GM10266 (cell line): ENCODE measurements at regions not wholly inside any gene's neighbourhood (a gene's known extent, or its start where the extent isn't known, plus 50 kb on each side); places are given as distances from the start of the nearest gene placed in this dataset.
"Not testable (repeated sequence)": the region's sequence is repeated elsewhere in the genome, so short reads cannot be mapped to it uniquely, and the experiment has no call there.

ENCODE experiments used
- DNase-seq: peaks from one replicate; pipeline ENCODE4 v3.0.0; 2012; ENCODE audit errors: extremely low spot score
- CTCF ChIP-seq: IDR thresholded peaks from 2 replicates; pipeline ENCODE4 v1.5.1; 2012; ENCODE audit warnings: mild to moderate bottlenecking, low read depth; ENCODE audit not compliant: control insufficient read depth, insufficient read depth; ENCODE audit errors: missing control alignments

DNA sequence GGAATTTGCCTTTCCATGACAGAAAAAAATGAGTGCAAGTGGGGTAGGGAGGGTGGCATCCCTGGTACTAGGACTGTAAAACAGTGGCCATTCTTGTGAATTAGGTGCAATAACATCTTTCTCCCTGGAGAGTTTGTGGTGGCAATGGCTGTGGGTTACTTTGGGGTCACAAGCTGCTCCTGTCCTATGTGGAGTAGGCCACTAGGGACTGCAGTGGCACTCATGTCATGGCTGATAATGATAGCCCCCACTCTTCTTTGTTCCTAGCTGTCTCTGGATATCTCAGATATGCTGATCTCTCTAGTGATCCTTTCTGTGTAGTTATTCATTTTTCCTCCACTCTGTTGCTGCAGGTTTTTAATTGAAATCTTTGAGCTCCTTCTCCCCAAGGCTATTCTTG lies 270.5 kb upstream of the CHORDC1 start:
- no peak for DNase-seq
- TF ChIP-seq CTCF, result no peak

DNA sequence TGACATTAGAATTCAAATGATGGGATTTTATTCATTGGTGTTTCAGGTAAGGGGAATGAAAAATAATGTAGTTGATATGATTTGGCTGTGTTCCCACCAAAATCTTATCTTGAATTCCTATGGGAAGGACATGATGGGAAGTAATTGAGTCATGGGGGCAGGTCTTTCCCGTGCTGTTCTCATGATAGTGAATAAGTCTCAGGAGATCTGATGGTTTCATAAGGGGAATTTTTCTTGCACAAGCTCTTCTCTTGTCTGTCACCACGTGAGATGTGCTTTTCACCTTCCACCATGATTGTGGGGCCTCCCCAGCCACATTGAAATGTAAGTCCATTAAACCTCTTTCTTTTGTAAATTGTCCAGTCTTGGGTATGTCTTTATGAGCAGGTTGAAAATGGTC lies 268.6 kb upstream of the CHORDC1 start:
- no peak for TF ChIP-seq CTCF
- no peak for DNase-seq

GRCh38 chr11:90476442-90477007 lies 253.7 kb upstream of the CHORDC1 start:
- TF ChIP-seq CTCF, result peak; percentile 52
- DNase-seq, result peak; percentile 6

- DNase-seq, result no peak
- no peak for TF ChIP-seq CTCF
These were observed 246.1 kb upstream of the CHORDC1 start for GRCh38 chr11:90468923-90469322.

- no peak for DNase-seq
- TF ChIP-seq CTCF, result no peak
These were observed 242.7 kb upstream of the CHORDC1 start for GRCh38 chr11:90465553-90465952.

DNA sequence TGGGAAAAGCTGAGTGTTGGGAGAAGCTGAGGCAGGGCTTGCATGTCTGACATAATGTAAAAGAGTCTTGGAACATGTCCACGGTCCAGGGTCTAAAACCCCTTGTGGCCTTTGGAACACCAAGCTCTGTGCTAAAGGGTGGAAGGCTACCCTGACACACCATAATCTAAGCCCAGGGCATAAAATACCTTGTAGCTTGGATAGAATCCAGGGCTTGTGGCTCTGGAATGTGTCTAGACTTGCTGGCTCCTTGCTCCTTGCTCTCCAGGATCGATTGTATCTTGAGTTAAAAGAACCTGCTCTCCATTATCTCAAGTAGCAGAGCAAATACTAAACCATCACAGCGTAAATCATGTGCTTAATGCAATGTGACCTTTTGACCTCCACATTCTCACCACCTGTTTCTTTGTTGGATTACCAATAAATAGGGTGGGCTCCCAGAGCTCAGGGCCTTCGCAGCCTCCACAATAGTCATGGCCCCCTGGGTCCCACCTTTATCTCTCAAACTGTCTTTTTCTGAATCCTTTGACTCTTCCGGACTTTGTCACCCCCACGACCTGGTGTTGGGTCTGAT lies 232.6 kb upstream of the CHORDC1 start:
- not testable (repeated sequence) for DNase-seq

DNA sequence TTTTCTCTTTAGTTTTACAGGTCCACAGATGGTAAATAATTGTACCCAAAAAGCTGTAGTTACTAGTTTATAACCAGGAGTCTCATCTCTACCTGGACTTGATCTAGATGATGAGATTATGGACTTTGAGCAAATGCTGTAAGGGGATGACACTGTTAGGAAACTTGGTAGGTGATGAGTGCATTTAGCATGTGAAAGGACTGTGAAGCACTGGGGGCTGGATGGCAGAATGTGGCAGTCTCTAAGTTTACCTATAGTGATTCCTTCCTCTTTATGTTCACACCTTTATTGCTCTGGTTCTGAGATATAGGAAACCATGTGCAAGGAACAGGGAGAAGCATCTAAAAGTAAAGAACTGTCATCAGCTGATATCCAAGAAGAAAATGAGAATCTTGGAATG lies 230.7 kb upstream of the CHORDC1 start:
- no peak for TF ChIP-seq CTCF
- no peak for DNase-seq

GRCh38 chr11:90449606-90450005 lies 226.8 kb upstream of the CHORDC1 start:
- no peak for TF ChIP-seq CTCF

More at GRCh38 chr11:90449606-90450005, 226.8 kb upstream of the CHORDC1 start:
- DNase-seq, result no peak
